Tibial nerve (tissue), 3 donors: ENCODE measurements at regions not wholly inside any gene's neighbourhood (a gene's known extent, or its start where the extent isn't known, plus 50 kb on each side); places are given as distances from the start of the nearest gene placed in this dataset.

Experiments
- CTCF ChIP-seq, 5 experiments: fragments of 200-600 bp in 3 of 5; fragments of 450-650 bp in 2 of 5; sonication (generic) in 3 of 5; IDR thresholded peaks; one replicate each; pipeline ENCODE4 v1.5.1; 2016 to 2019; ENCODE audit warnings: antibody characterized with exemption in 5 of 5, mild to moderate bottlenecking in 3 of 5, moderate library complexity in 2 of 5
- POLR2A ChIP-seq, 2 donors: fragments of 450-650 bp; IDR thresholded peaks; one replicate each; pipeline ENCODE4 v1.6.1; 2017; ENCODE audit warnings: antibody characterized with exemption in 2 of 2, mild to moderate bottlenecking in 2 of 2, moderate library complexity in 2 of 2

GRCh38 chr15:87710406-87710805 lies 546.1 kb downstream of the NTRK3 start:
- TF ChIP-seq POLR2A (IDR thresholded peaks at IDR 0.05), result no peak
- TF ChIP-seq CTCF (IDR thresholded peaks at IDR 0.05), result peak in 2 of 5 experiments; percentile 16 to 25
